ENCODE measurements at regions not wholly inside any gene's neighbourhood (a gene's known extent, or its start where the extent isn't known, plus 50 kb on each side); places are given as distances from the start of the nearest gene placed in this dataset.

DNA sequence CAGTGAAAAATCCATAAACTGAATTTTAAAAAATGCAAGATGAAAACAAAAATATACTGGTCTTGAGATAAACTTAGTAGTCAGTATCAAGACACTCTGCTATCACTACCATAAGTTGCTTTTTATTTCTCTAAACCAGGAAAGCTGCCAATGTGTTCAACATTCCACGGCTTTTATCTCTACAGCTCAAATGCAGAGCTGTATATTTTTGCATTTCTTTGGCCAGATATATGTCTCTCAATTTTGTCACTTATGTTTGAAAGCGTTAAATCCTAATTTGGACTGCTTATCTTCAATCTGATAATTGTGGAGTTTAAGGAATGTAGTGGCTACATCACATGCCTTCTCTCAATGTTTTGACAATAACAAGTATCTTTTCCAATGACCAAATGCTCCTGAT is 609.5 kb downstream of the EPHA4 start:
- no peak for TF ChIP-seq CTCF (IDR thresholded peaks at IDR 0.05)
- TF ChIP-seq POLR2A (IDR thresholded peaks at IDR 0.05), result no peak
